Naive thymus-derived CD4-positive, alpha-beta T cell (primary cell): ENCODE measurements at regions not wholly inside any gene's neighbourhood (a gene's known extent, or its start where the extent isn't known, plus 50 kb on each side); places are given as distances from the start of the nearest gene placed in this dataset. TPM values are rescaled to one million over a fixed set of nuclear protein-coding genes. Genes with fewer than 3 reads are reported as not detected.

Source experiments
- ATAC-seq: fragments of 150-1000 bp; cut with Tn5 transposase; 2 replicates; pipeline ENCODE4 v1.10.0; 2021; ENCODE audit warnings: mild to moderate bottlenecking, moderate library complexity
- CTCF ChIA-PET: fragments of 350-600 bp; sonication (Branson Sonifier 250); formaldehyde crosslinking; loops from one replicate; lab custom pipeline; 2021; ENCODE audit warnings: antibody characterized with exemption; lab: Charles Lee
- POLR2A ChIA-PET: fragments of 350-600 bp; sonication (Branson Sonifier 250); formaldehyde crosslinking; loops from one replicate; lab custom pipeline; 2021; ENCODE audit warnings: antibody characterized with exemption, inconsistent platforms; lab: Charles Lee
- DNase-seq, 9 donors: peaks; one replicate each; pipeline versions ENCODE4 v3.0.0 to v3.0.0-alpha.2; 2020 to 2022; ENCODE audit warnings: mixed read lengths in 1 of 9
- H3K27ac ChIP-seq: one replicate; pipeline ENCODE4 v1.7.0; 2013; ENCODE audit warnings: mild to moderate bottlenecking, low read depth, low read length, moderate library complexity
- H3K27me3 ChIP-seq, 2 donors: one replicate each; pipeline ENCODE4 v1.7.0; 2013; ENCODE audit warnings: low read length in 2 of 2, mild to moderate bottlenecking in 2 of 2, moderate library complexity in 2 of 2; ENCODE audit not compliant: control insufficient read depth in 2 of 2, insufficient read depth in 2 of 2
- H3K36me3 ChIP-seq, 3 experiments: 1 replicate in 2 of 3; 2 replicates in 1 of 3; pipeline ENCODE4 v1.7.0; 2013; ENCODE audit warnings: low read length in 3 of 3, mild to moderate bottlenecking in 3 of 3, moderate library complexity in 1 of 3; ENCODE audit not compliant: insufficient read depth in 3 of 3, control insufficient read depth in 2 of 3
- H3K4me1 ChIP-seq, 2 donors: one replicate each; pipeline ENCODE4 v1.7.0; 2013; ENCODE audit warnings: low read length in 2 of 2, mild to moderate bottlenecking in 2 of 2, moderate library complexity in 1 of 2; ENCODE audit not compliant: control insufficient read depth in 2 of 2, insufficient read depth in 2 of 2
- H3K4me3 ChIP-seq: 2 replicates; pipeline ENCODE4 v1.7.0; 2013; ENCODE audit warnings: mild to moderate bottlenecking, low read length
- H3K9me3 ChIP-seq, 3 experiments: 1 replicate in 2 of 3; 2 replicates in 1 of 3; pipeline ENCODE4 v1.7.0; 2013; ENCODE audit warnings: low read length in 3 of 3; ENCODE audit not compliant: control insufficient read depth in 2 of 3
- H3K27ac Mint-ChIP-seq, 9 donors: one replicate each; pipeline ENCODE4 v1.8.0; 2020 to 2022; ENCODE audit warnings: mixed read lengths in 9 of 9, mild to moderate bottlenecking in 8 of 9, moderate library complexity in 5 of 9, inconsistent platforms in 2 of 9
- H3K27me3 Mint-ChIP-seq, 5 donors: one replicate each; pipeline ENCODE4 v1.8.0; 2021 to 2022; ENCODE audit warnings: mixed read lengths in 5 of 5, mild to moderate bottlenecking in 1 of 5
- H3K36me3 Mint-ChIP-seq, 5 donors: one replicate each; pipeline ENCODE4 v1.8.0; 2020 to 2022; ENCODE audit warnings: mixed read lengths in 5 of 5, mild to moderate bottlenecking in 3 of 5, inconsistent platforms in 1 of 5
- H3K4me1 Mint-ChIP-seq, 7 donors: one replicate each; pipeline ENCODE4 v1.8.0; 2020 to 2022; ENCODE audit warnings: mixed read lengths in 7 of 7, mild to moderate bottlenecking in 3 of 7, inconsistent platforms in 1 of 7
- H3K4me3 Mint-ChIP-seq, 10 donors: one replicate each; pipeline ENCODE4 v1.8.0; 2020 to 2022; ENCODE audit warnings: mild to moderate bottlenecking in 10 of 10, mixed read lengths in 10 of 10, moderate library complexity in 6 of 10, inconsistent platforms in 2 of 10
- H3K9me3 Mint-ChIP-seq, 11 donors: one replicate each; pipeline ENCODE4 v1.8.0; 2020 to 2022; ENCODE audit warnings: mixed read lengths in 11 of 11, mild to moderate bottlenecking in 4 of 11, inconsistent platforms in 1 of 11, moderate library complexity in 1 of 11
- intact Hi-C, 2 donors: fragments of 100-400 bp; cut with micrococcal nuclease; formaldehyde crosslinking; loops; one replicate each; pipeline ENCODE4 v1.15.1; 2023
- microRNA-seq: library from miRNA; unstranded; fragments of <30 nt; microRNA quantifications from one replicate; pipeline ENCODE4 v1.2.0, GENCODE V29; 2022; ENCODE audit warnings: borderline microRNAs expressed

DNA sequence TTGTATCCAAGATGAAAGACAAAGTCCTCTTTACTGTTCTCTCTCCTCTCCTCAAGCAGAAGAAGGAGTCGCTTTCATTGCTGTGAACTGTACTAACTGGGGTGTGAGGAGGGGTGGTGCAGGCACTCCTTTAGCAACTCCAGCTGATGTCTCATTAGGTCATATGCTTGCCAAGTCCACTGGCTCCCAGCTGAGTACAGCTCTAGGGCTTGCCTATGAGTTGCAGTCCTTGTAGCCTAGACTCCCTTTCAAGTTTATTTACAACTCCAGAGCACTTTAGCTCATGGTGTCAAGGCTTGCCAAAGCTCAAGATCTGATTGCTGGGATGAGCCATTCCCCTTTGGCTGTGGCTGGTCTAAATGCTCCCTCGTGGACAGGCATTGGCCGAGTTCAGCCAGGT, 55.1 kb upstream of the PDGFD start:
- intact Hi-C loops: no loop called here
- Histone ChIP-seq H3K4me1 (no peaks in the 10 kb centered on the region), H3K36me3 (no peaks in the 10 kb centered on the region), H3K27me3 (no peaks in the 10 kb centered on the region), H3K4me3 (no peak overlapping the region), H3K9me3 (no peaks in the 10 kb centered on the region), H3K27ac (no peak overlapping the region)
- no peak overlapping the region for H3K4me3 Mint-ChIP-seq
- H3K36me3 Mint-ChIP-seq: peaks cover 0 to 5% (median 0%) of the 10 kb centered on the region in 5 donors
- H3K27ac Mint-ChIP-seq: no peak overlapping the region
- DNase-seq (no peak), ATAC-seq (no peak)
- H3K27me3 Mint-ChIP-seq: peaks cover 0 to 6% (median 0%) of the 10 kb centered on the region in 5 donors
- ChIA-PET CTCF (interaction anchor here (0.7 kb wide), 1 partner anchor 675 kb away, joined by 3 read pairs; no protein-coding TSS in a partner anchor), POLR2A (no interaction called here)
- H3K4me1 Mint-ChIP-seq: no peaks in the 10 kb centered on the region
- H3K9me3 Mint-ChIP-seq: peaks cover 0 to 33% (median 7%) of the 10 kb centered on the region in 11 donors

DNA sequence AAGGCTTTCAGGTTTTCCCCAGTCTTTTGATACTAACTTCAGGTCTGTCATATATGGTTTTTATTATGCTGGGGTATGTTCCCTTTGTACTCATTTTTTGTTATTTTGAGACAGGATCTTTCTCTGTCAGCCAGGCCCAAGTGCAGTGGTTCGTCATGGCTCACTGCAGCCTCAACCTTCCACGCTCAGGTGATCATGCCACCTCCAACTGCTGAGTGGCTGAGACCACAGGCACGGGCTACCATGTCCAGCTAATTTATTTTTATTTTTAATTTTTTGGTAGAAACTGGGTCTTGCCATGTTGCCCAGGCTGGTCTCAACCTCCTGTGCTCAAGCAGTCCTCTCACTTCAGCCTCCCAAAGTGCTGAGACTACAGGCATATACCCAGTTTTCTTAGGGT, 50.6 kb upstream of the PDGFD start:
- H3K4me1 Mint-ChIP-seq: no peaks in the 10 kb centered on the region
- no peaks in the 10 kb centered on the region for H3K27me3 ChIP-seq
- H3K9me3 Mint-ChIP-seq: peaks cover 4 to 33% (median 9%) of the 10 kb centered on the region in 11 donors
- intact Hi-C loops: no loop called here
- H3K9me3 ChIP-seq: no peaks in the 10 kb centered on the region
- ChIA-PET CTCF (no interaction called here), POLR2A (no interaction called here)
- no peak for ATAC-seq
- no peak overlapping the region for H3K4me3 Mint-ChIP-seq
- H3K27ac ChIP-seq: no peak overlapping the region
- no peak for DNase-seq
- no peak overlapping the region for H3K4me3 ChIP-seq
- no peaks in the 10 kb centered on the region for H3K4me1 ChIP-seq
- H3K27me3 Mint-ChIP-seq: peaks cover 0 to 2% (median 0%) of the 10 kb centered on the region in 5 donors
- no peak overlapping the region for H3K27ac Mint-ChIP-seq
- peaks cover 0 to 5% (median 0%) of the 10 kb centered on the region in 5 donors for H3K36me3 Mint-ChIP-seq
- no peaks in the 10 kb centered on the region for H3K36me3 ChIP-seq

Small RNA genes lying in the stretch of these regions (microRNA-seq; reads per million reads assigned to microRNA genes)
- gene MIR7641-1: not detected
